ENCODE measurements at regions not wholly inside any gene's neighbourhood (a gene's known extent, or its start where the extent isn't known, plus 50 kb on each side); places are given as distances from the start of the nearest gene placed in this dataset.

- WGBS (ENCODE audit: insufficient coverage, low lambda C conversion rate), result no CpG with 5 or more reads among the region's 3 CpGs
- Histone ChIP-seq H3K27me3 (ENCODE audit: control insufficient read depth, insufficient read depth, low read length) (no peaks in the 10 kb centered on the region), H3K4me1 (ENCODE audit: control insufficient read depth, insufficient read depth, low read length) (no peaks in the 10 kb centered on the region), H3K27ac (ENCODE audit: low read length) (no peak overlapping the region), H3K9me3 (ENCODE audit: control insufficient read depth, low read depth, low read length) (no peaks in the 10 kb centered on the region), H3K36me3 (ENCODE audit: control insufficient read depth, insufficient read depth, low read length) (no peaks in the 10 kb centered on the region), H3K4me3 (ENCODE audit: low read length) (no peak overlapping the region)
- DNase-seq, result no peak
Observed at GRCh38 chr5:5685737-5686136, 263.3 kb downstream of the ICE1 start.

GRCh38 chr5:5683174-5683573 lies 260.7 kb downstream of the ICE1 start:
- Histone ChIP-seq H3K4me1 (ENCODE audit: control insufficient read depth, insufficient read depth, low read length) (no peaks in the 10 kb centered on the region), H3K9me3 (ENCODE audit: control insufficient read depth, low read depth, low read length) (no peaks in the 10 kb centered on the region), H3K27me3 (ENCODE audit: control insufficient read depth, insufficient read depth, low read length) (no peaks in the 10 kb centered on the region), H3K36me3 (ENCODE audit: control insufficient read depth, insufficient read depth, low read length) (no peaks in the 10 kb centered on the region), H3K27ac (ENCODE audit: low read length) (no peak overlapping the region), H3K4me3 (ENCODE audit: low read length) (no peak overlapping the region)
- 100% methylated on average over 2 of the region's 2 CpGs for WGBS (ENCODE audit: insufficient coverage, low lambda C conversion rate)
- DNase-seq, result no peak

GRCh38 chr5:5678909-5679308 lies 256.4 kb downstream of the ICE1 start:
- no peak for DNase-seq
- 81% methylated on average over 4 of the region's 4 CpGs for WGBS (ENCODE audit: insufficient coverage, low lambda C conversion rate)
- H3K9me3 ChIP-seq (ENCODE audit: control insufficient read depth, low read depth, low read length), result no peaks in the 10 kb centered on the region
- H3K4me1 ChIP-seq (ENCODE audit: control insufficient read depth, insufficient read depth, low read length), result no peaks in the 10 kb centered on the region
- H3K27ac ChIP-seq (ENCODE audit: low read length), result no peak overlapping the region
- H3K27me3 ChIP-seq (ENCODE audit: control insufficient read depth, insufficient read depth, low read length), result no peaks in the 10 kb centered on the region
- no peak overlapping the region for H3K4me3 ChIP-seq (ENCODE audit: low read length)
- H3K36me3 ChIP-seq (ENCODE audit: control insufficient read depth, insufficient read depth, low read length), result no peaks in the 10 kb centered on the region

- Histone ChIP-seq H3K9me3 (ENCODE audit: control insufficient read depth, low read depth, low read length) (no peaks in the 10 kb centered on the region), H3K36me3 (ENCODE audit: control insufficient read depth, insufficient read depth, low read length) (no peaks in the 10 kb centered on the region), H3K4me1 (ENCODE audit: control insufficient read depth, insufficient read depth, low read length) (no peaks in the 10 kb centered on the region), H3K4me3 (ENCODE audit: low read length) (no peak overlapping the region), H3K27me3 (ENCODE audit: control insufficient read depth, insufficient read depth, low read length) (no peaks in the 10 kb centered on the region), H3K27ac (ENCODE audit: low read length) (no peak overlapping the region)
- no CpG with 5 or more reads among the region's 2 CpGs for WGBS (ENCODE audit: insufficient coverage, low lambda C conversion rate)
- no peak for DNase-seq
Observed at GRCh38 chr5:5677738-5678137, 255.3 kb downstream of the ICE1 start.

GRCh38 chr5:5676218-5676617 lies 253.7 kb downstream of the ICE1 start:
- no CpG with 5 or more reads among the region's 3 CpGs for WGBS (ENCODE audit: insufficient coverage, low lambda C conversion rate)
- H3K4me1 ChIP-seq (ENCODE audit: control insufficient read depth, insufficient read depth, low read length), result no peaks in the 10 kb centered on the region
- no peaks in the 10 kb centered on the region for H3K9me3 ChIP-seq (ENCODE audit: control insufficient read depth, low read depth, low read length)
- H3K36me3 ChIP-seq (ENCODE audit: control insufficient read depth, insufficient read depth, low read length), result no peaks in the 10 kb centered on the region
- DNase-seq, result no peak
- H3K27me3 ChIP-seq (ENCODE audit: control insufficient read depth, insufficient read depth, low read length), result no peaks in the 10 kb centered on the region
- no peak overlapping the region for H3K4me3 ChIP-seq (ENCODE audit: low read length)
- no peak overlapping the region for H3K27ac ChIP-seq (ENCODE audit: low read length)

GRCh38 chr5:5675511-5675910 lies 253.0 kb downstream of the ICE1 start:
- H3K27ac ChIP-seq (ENCODE audit: low read length), result no peak overlapping the region
- H3K36me3 ChIP-seq (ENCODE audit: control insufficient read depth, insufficient read depth, low read length), result no peaks in the 10 kb centered on the region
- H3K9me3 ChIP-seq (ENCODE audit: control insufficient read depth, low read depth, low read length), result no peaks in the 10 kb centered on the region
- H3K4me1 ChIP-seq (ENCODE audit: control insufficient read depth, insufficient read depth, low read length), result no peaks in the 10 kb centered on the region
- H3K4me3 ChIP-seq (ENCODE audit: low read length), result no peak overlapping the region
- WGBS (ENCODE audit: insufficient coverage, low lambda C conversion rate), result no CpG with 5 or more reads among the region's 1 CpG
- DNase-seq, result no peak
- H3K27me3 ChIP-seq (ENCODE audit: control insufficient read depth, insufficient read depth, low read length), result no peaks in the 10 kb centered on the region

GRCh38 chr5:5671823-5672222 lies 249.3 kb downstream of the ICE1 start:
- no peak overlapping the region for H3K4me3 ChIP-seq (ENCODE audit: low read length)

GRCh38 chr5:5667136-5667554 lies 244.7 kb downstream of the ICE1 start:
- Histone ChIP-seq H3K4me1 (ENCODE audit: control insufficient read depth, insufficient read depth, low read length) (no peaks in the 10 kb centered on the region), H3K9me3 (ENCODE audit: control insufficient read depth, low read depth, low read length) (no peaks in the 10 kb centered on the region), H3K36me3 (ENCODE audit: control insufficient read depth, insufficient read depth, low read length) (no peaks in the 10 kb centered on the region), H3K27ac (ENCODE audit: low read length) (no peak overlapping the region), H3K27me3 (ENCODE audit: control insufficient read depth, insufficient read depth, low read length) (no peaks in the 10 kb centered on the region), H3K4me3 (ENCODE audit: low read length) (no peak overlapping the region)
- WGBS (ENCODE audit: insufficient coverage, low lambda C conversion rate), result no CpG with 5 or more reads among the region's 3 CpGs
- DNase-seq, result no peak

More at GRCh38 chr5:5671823-5672222, 249.3 kb downstream of the ICE1 start:
- no peak for DNase-seq
- Histone ChIP-seq H3K27ac (ENCODE audit: low read length) (no peak overlapping the region), H3K9me3 (ENCODE audit: control insufficient read depth, low read depth, low read length) (no peaks in the 10 kb centered on the region), H3K36me3 (ENCODE audit: control insufficient read depth, insufficient read depth, low read length) (no peaks in the 10 kb centered on the region), H3K27me3 (ENCODE audit: control insufficient read depth, insufficient read depth, low read length) (no peaks in the 10 kb centered on the region), H3K4me1 (ENCODE audit: control insufficient read depth, insufficient read depth, low read length) (no peaks in the 10 kb centered on the region)
- no CpG with 5 or more reads among the region's 1 CpG for WGBS (ENCODE audit: insufficient coverage, low lambda C conversion rate)

- Histone ChIP-seq H3K4me1 (ENCODE audit: control insufficient read depth, insufficient read depth, low read length) (no peaks in the 10 kb centered on the region), H3K27me3 (ENCODE audit: control insufficient read depth, insufficient read depth, low read length) (no peaks in the 10 kb centered on the region), H3K27ac (ENCODE audit: low read length) (no peak overlapping the region), H3K9me3 (ENCODE audit: control insufficient read depth, low read depth, low read length) (no peaks in the 10 kb centered on the region), H3K4me3 (ENCODE audit: low read length) (no peak overlapping the region), H3K36me3 (ENCODE audit: control insufficient read depth, insufficient read depth, low read length) (no peaks in the 10 kb centered on the region)
- no CpG with 5 or more reads among the region's 7 CpGs for WGBS (ENCODE audit: insufficient coverage, low lambda C conversion rate)
- no peak for DNase-seq
Observed at GRCh38 chr5:5666369-5666768, 243.9 kb downstream of the ICE1 start.

- 95% methylated on average over 2 of the region's 2 CpGs for WGBS (ENCODE audit: insufficient coverage, low lambda C conversion rate)
- DNase-seq, result no peak
- Histone ChIP-seq H3K4me3 (ENCODE audit: low read length) (no peak overlapping the region), H3K27me3 (ENCODE audit: control insufficient read depth, insufficient read depth, low read length) (no peaks in the 10 kb centered on the region), H3K36me3 (ENCODE audit: control insufficient read depth, insufficient read depth, low read length) (no peaks in the 10 kb centered on the region), H3K4me1 (ENCODE audit: control insufficient read depth, insufficient read depth, low read length) (no peaks in the 10 kb centered on the region), H3K9me3 (ENCODE audit: control insufficient read depth, low read depth, low read length) (no peaks in the 10 kb centered on the region), H3K27ac (ENCODE audit: low read length) (no peak overlapping the region)
Observed at GRCh38 chr5:5666076-5666365, 243.5 kb downstream of the ICE1 start.

GRCh38 chr5:5665225-5666075 lies 243.0 kb downstream of the ICE1 start:
- 80% methylated on average over 1 of the region's 13 CpGs for WGBS (ENCODE audit: insufficient coverage, low lambda C conversion rate)

More at GRCh38 chr5:5665225-5666075, 243.0 kb downstream of the ICE1 start:
- Histone ChIP-seq H3K27me3 (ENCODE audit: control insufficient read depth, insufficient read depth, low read length) (no peaks in the 10 kb centered on the region), H3K9me3 (ENCODE audit: control insufficient read depth, low read depth, low read length) (no peaks in the 10 kb centered on the region), H3K4me1 (ENCODE audit: control insufficient read depth, insufficient read depth, low read length) (no peaks in the 10 kb centered on the region), H3K36me3 (ENCODE audit: control insufficient read depth, insufficient read depth, low read length) (no peaks in the 10 kb centered on the region), H3K4me3 (ENCODE audit: low read length) (no peak overlapping the region), H3K27ac (ENCODE audit: low read length) (no peak overlapping the region)
- no peak for DNase-seq

Data from large intestine (tissue), 3 donors.